Cardiac septum (tissue), 1 donor: ENCODE measurements at regions not wholly inside any gene's neighbourhood (a gene's known extent, or its start where the extent isn't known, plus 50 kb on each side); places are given as distances from the start of the nearest gene placed in this dataset.
"Not testable (repeated sequence)": the region's sequence is repeated elsewhere in the genome, so short reads cannot be mapped to it uniquely, and the experiment has no call there.

Experiments
- DNase-seq: peaks from one replicate; pipeline ENCODE4 v3.0.0-alpha.2; 2020; ENCODE audit warnings: low spot score
- intact Hi-C: fragments of 100-400 bp; cut with DNase I; formaldehyde crosslinking; loops from one replicate; pipeline ENCODE4 v1.14.0; 2022
- donor health status: DM: no; HTN: no; CAD: no.

GRCh38 chr16:13437413-13437795 lies 482.6 kb upstream of the ERCC4 start:
- no peak for DNase-seq
- intact Hi-C loops: no loop called here

- DNase-seq: no peak
- intact Hi-C loops: no loop called here
Observed at GRCh38 chr16:13438064-13438463, 481.9 kb upstream of the ERCC4 start.

GRCh38 chr16:13439766-13440165 lies 480.2 kb upstream of the ERCC4 start:
- intact Hi-C loops: no loop called here
- no peak for DNase-seq

GRCh38 chr16:13441675-13442074 lies 478.3 kb upstream of the ERCC4 start:
- intact Hi-C loops: no loop called here
- no peak for DNase-seq

GRCh38 chr16:13448346-13448745 lies 471.6 kb upstream of the ERCC4 start:
- no peak for DNase-seq
- intact Hi-C loops: no loop called here

- DNase-seq: no peak
- intact Hi-C loops: no loop called here
Observed at GRCh38 chr16:13453325-13453724, 466.6 kb upstream of the ERCC4 start.

GRCh38 chr16:13453938-13454553 lies 465.9 kb upstream of the ERCC4 start:
- intact Hi-C loops: no loop called here
- DNase-seq: no peak

- intact Hi-C loops: no loop called here
Observed at GRCh38 chr16:13463619-13464018, 456.3 kb upstream of the ERCC4 start.

GRCh38 chr16:13471036-13471435 lies 448.9 kb upstream of the ERCC4 start:
- intact Hi-C loops: no loop called here

More at GRCh38 chr16:13463619-13464018, 456.3 kb upstream of the ERCC4 start:
- no peak for DNase-seq

GRCh38 chr16:13478991-13479390 lies 441.0 kb upstream of the ERCC4 start:
- intact Hi-C loops: no loop called here

More at GRCh38 chr16:13471036-13471435, 448.9 kb upstream of the ERCC4 start:
- no peak for DNase-seq

GRCh38 chr16:13479549-13479948 lies 440.4 kb upstream of the ERCC4 start:
- intact Hi-C loops: no loop called here
- DNase-seq: no peak

More at GRCh38 chr16:13478991-13479390, 441.0 kb upstream of the ERCC4 start:
- DNase-seq: no peak

GRCh38 chr16:13480801-13481200 lies 439.2 kb upstream of the ERCC4 start:
- no peak for DNase-seq
- intact Hi-C loops: no loop called here

- no peak for DNase-seq
- intact Hi-C loops: no loop called here
Observed at GRCh38 chr16:13483121-13483520, 436.8 kb upstream of the ERCC4 start.

- DNase-seq, intact Hi-C loops: not testable (repeated sequence)
Observed at GRCh38 chr16:13489416-13489815, 430.5 kb upstream of the ERCC4 start.

- no peak for DNase-seq
- intact Hi-C loops: no loop called here
Observed at GRCh38 chr16:13492046-13492445, 427.9 kb upstream of the ERCC4 start.

GRCh38 chr16:13503960-13504635 lies 415.9 kb upstream of the ERCC4 start:
- no peak for DNase-seq
- intact Hi-C loops: no loop called here

GRCh38 chr16:13507530-13507929 lies 412.4 kb upstream of the ERCC4 start:
- DNase-seq: no peak
- intact Hi-C loops: no loop called here

GRCh38 chr16:13510425-13511151 lies 409.4 kb upstream of the ERCC4 start:
- DNase-seq: no peak
- intact Hi-C loops: no loop called here

GRCh38 chr16:13517841-13518240 lies 402.1 kb upstream of the ERCC4 start:
- intact Hi-C loops: no loop called here

GRCh38 chr16:13519871-13520270 lies 400.1 kb upstream of the ERCC4 start:
- DNase-seq: no peak
- intact Hi-C loops: no loop called here

More at GRCh38 chr16:13517841-13518240, 402.1 kb upstream of the ERCC4 start:
- no peak for DNase-seq

GRCh38 chr16:13521356-13521755 lies 398.6 kb upstream of the ERCC4 start:
- no peak for DNase-seq
- intact Hi-C loops: no loop called here
